Astrocyte (in vitro differentiated cells and primary cell): ENCODE measurements at regions not wholly inside any gene's neighbourhood (a gene's known extent, or its start where the extent isn't known, plus 50 kb on each side); places are given as distances from the start of the nearest gene placed in this dataset.

Experiments
- DNase-seq: peaks from one replicate; pipeline ENCODE4 v3.0.0-alpha.2; 2010; ENCODE audit warnings: low read depth
- FAIRE-seq: peaks from 2 replicates; lab custom pipeline; 2011; peaks lifted over from hg19 to GRCh38; lab: Jason Lieb, UNC
- H2AFZ ChIP-seq: 2 replicates; pipeline ENCODE4 v1.6.0; 2012; ENCODE audit warnings: low read depth, low read length, inconsistent platforms
- H3K27ac ChIP-seq: 2 replicates; pipeline ENCODE4 v1.5.1; 2011; ENCODE audit warnings: low read depth, low read length, inconsistent platforms
- H3K27me3 ChIP-seq: 2 replicates; pipeline ENCODE4 v1.6.0; 2011; ENCODE audit warnings: low read length, inconsistent platforms; ENCODE audit not compliant: insufficient read depth
- H3K36me3 ChIP-seq: 2 replicates; pipeline ENCODE4 v1.5.1; 2011; ENCODE audit warnings: low read length, inconsistent platforms; ENCODE audit not compliant: insufficient read depth
- H3K4me1 ChIP-seq: 2 replicates; pipeline ENCODE4 v1.5.1; 2011; ENCODE audit warnings: low read length, inconsistent platforms; ENCODE audit not compliant: insufficient read depth
- H3K4me2 ChIP-seq: 2 replicates; pipeline ENCODE4 v1.6.0; 2012; ENCODE audit warnings: low read length, inconsistent platforms
- H3K4me3 ChIP-seq: 2 replicates; pipeline ENCODE4 v1.5.1; 2011; ENCODE audit warnings: low read depth, mild to moderate bottlenecking, low read length, inconsistent platforms; ENCODE audit not compliant: insufficient read depth
- H3K79me2 ChIP-seq: 2 replicates; pipeline ENCODE4 v1.6.0; 2012; ENCODE audit warnings: mild to moderate bottlenecking, low read length, inconsistent platforms; ENCODE audit not compliant: insufficient read depth
- H3K9ac ChIP-seq: 2 replicates; pipeline ENCODE4 v1.6.0; 2012; ENCODE audit warnings: mild to moderate bottlenecking, low read length, inconsistent platforms
- H3K9me3 ChIP-seq: 2 replicates; pipeline ENCODE4 v1.5.1; 2012; ENCODE audit warnings: low read depth, mild to moderate bottlenecking, low read length, inconsistent platforms; ENCODE audit not compliant: insufficient read depth
- H4K20me1 ChIP-seq: 2 replicates; pipeline ENCODE4 v1.6.0; 2012; ENCODE audit warnings: low read length, inconsistent platforms; ENCODE audit not compliant: insufficient read depth
- H3K27ac Mint-ChIP-seq: one replicate; pipeline ENCODE4 v1.8.0; 2021; ENCODE audit warnings: mild to moderate bottlenecking, mixed read lengths; ENCODE audit not compliant: unreplicated experiment
- H3K27me3 Mint-ChIP-seq: one replicate; pipeline ENCODE4 v1.8.0; 2021; ENCODE audit warnings: low read depth, mixed read lengths; ENCODE audit not compliant: unreplicated experiment
- H3K36me3 Mint-ChIP-seq: one replicate; pipeline ENCODE4 v1.8.0; 2021; ENCODE audit warnings: low read depth, mixed read lengths; ENCODE audit not compliant: unreplicated experiment
- H3K4me1 Mint-ChIP-seq: one replicate; pipeline ENCODE4 v1.8.0; 2021; ENCODE audit warnings: low read depth, mixed read lengths; ENCODE audit not compliant: unreplicated experiment
- H3K4me3 Mint-ChIP-seq: one replicate; pipeline ENCODE4 v1.8.0; 2021; ENCODE audit warnings: mild to moderate bottlenecking, moderate library complexity, mixed read lengths; ENCODE audit not compliant: unreplicated experiment
- H3K9me3 Mint-ChIP-seq: one replicate; pipeline ENCODE4 v1.8.0; 2021; ENCODE audit warnings: mild to moderate bottlenecking, mixed read lengths; ENCODE audit not compliant: unreplicated experiment
- EZH2 ChIP-seq: IDR thresholded peaks from 2 replicates; pipeline ENCODE4 v1.6.1; 2012; ENCODE audit warnings: mild to moderate bottlenecking, low read length, inconsistent platforms; ENCODE audit not compliant: insufficient read depth
- TF ChIP-seq, protein P1 (sequence below): IDR thresholded peaks from 2 replicates; pipeline ENCODE4 v1.5.1; 2011; ENCODE audit warnings: low read depth, mild to moderate bottlenecking, inconsistent platforms, low read length, moderate library complexity; ENCODE audit not compliant: insufficient read depth

- Histone ChIP-seq H3K9ac (no peak overlapping the region), H3K36me3 (no peaks in the 10 kb centered on the region), H3K9me3 (no peaks in the 10 kb centered on the region), H2AFZ (no peak overlapping the region), H3K27ac (no peak overlapping the region), H3K79me2 (no peaks in the 10 kb centered on the region), H3K27me3 (peaks cover 3% of the 10 kb centered on the region), H3K4me2 (no peak overlapping the region), H3K4me3 (no peak overlapping the region), H4K20me1 (no peaks in the 10 kb centered on the region), H3K4me1 (no peaks in the 10 kb centered on the region)
- Mint-ChIP-seq H3K36me3 (no peaks in the 10 kb centered on the region), H3K4me1 (no peaks in the 10 kb centered on the region), H3K27me3 (peaks cover 20% of the 10 kb centered on the region), H3K27ac (no peak overlapping the region), H3K4me3 (no peak overlapping the region), H3K9me3 (no peaks in the 10 kb centered on the region)
- DNase-seq (no peak), FAIRE-seq (no peak)
- TF ChIP-seq, protein P1, sequence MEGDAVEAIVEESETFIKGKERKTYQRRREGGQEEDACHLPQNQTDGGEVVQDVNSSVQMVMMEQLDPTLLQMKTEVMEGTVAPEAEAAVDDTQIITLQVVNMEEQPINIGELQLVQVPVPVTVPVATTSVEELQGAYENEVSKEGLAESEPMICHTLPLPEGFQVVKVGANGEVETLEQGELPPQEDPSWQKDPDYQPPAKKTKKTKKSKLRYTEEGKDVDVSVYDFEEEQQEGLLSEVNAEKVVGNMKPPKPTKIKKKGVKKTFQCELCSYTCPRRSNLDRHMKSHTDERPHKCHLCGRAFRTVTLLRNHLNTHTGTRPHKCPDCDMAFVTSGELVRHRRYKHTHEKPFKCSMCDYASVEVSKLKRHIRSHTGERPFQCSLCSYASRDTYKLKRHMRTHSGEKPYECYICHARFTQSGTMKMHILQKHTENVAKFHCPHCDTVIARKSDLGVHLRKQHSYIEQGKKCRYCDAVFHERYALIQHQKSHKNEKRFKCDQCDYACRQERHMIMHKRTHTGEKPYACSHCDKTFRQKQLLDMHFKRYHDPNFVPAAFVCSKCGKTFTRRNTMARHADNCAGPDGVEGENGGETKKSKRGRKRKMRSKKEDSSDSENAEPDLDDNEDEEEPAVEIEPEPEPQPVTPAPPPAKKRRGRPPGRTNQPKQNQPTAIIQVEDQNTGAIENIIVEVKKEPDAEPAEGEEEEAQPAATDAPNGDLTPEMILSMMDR: no peak
- no peak for TF ChIP-seq EZH2
Measured at GRCh38 chr10:128697437-128697836, 571.2 kb upstream of the MKI67 start.

GRCh38 chr10:128701381-128701780, 575.2 kb upstream of the MKI67 start:
- H3K27me3 Mint-ChIP-seq: peaks cover 16% of the 10 kb centered on the region
- Histone ChIP-seq H3K79me2 (no peaks in the 10 kb centered on the region), H3K4me3 (no peak overlapping the region), H3K27me3 (no peaks in the 10 kb centered on the region), H3K36me3 (no peaks in the 10 kb centered on the region), H3K4me2 (no peak overlapping the region), H3K27ac (no peak overlapping the region), H4K20me1 (no peaks in the 10 kb centered on the region), H3K9me3 (no peaks in the 10 kb centered on the region), H2AFZ (no peak overlapping the region), H3K4me1 (no peaks in the 10 kb centered on the region), H3K9ac (no peak overlapping the region)
- no peaks in the 10 kb centered on the region for H3K4me1 Mint-ChIP-seq
- no peaks in the 10 kb centered on the region for H3K9me3 Mint-ChIP-seq
- DNase-seq (no peak), FAIRE-seq (no peak)
- H3K36me3 Mint-ChIP-seq: no peaks in the 10 kb centered on the region
- H3K27ac Mint-ChIP-seq: no peak overlapping the region
- no peak for TF ChIP-seq EZH2
- TF ChIP-seq, protein P1: no peak
- H3K4me3 Mint-ChIP-seq: no peak overlapping the region

- Mint-ChIP-seq H3K27me3 (peaks cover 14% of the 10 kb centered on the region), H3K4me3 (no peak overlapping the region), H3K27ac (no peak overlapping the region), H3K36me3 (no peaks in the 10 kb centered on the region), H3K9me3 (no peaks in the 10 kb centered on the region), H3K4me1 (no peaks in the 10 kb centered on the region)
- H3K4me1 ChIP-seq: no peaks in the 10 kb centered on the region
- TF ChIP-seq, protein P1: no peak
- TF ChIP-seq EZH2: no peak
- no peak overlapping the region for H3K9ac ChIP-seq
- H3K27ac ChIP-seq: no peak overlapping the region
- H3K4me2 ChIP-seq: no peak overlapping the region
- H3K27me3 ChIP-seq: no peaks in the 10 kb centered on the region
- FAIRE-seq (no peak), DNase-seq (no peak)
- no peaks in the 10 kb centered on the region for H3K9me3 ChIP-seq
- H2AFZ ChIP-seq: no peak overlapping the region
- no peak overlapping the region for H3K4me3 ChIP-seq
- no peaks in the 10 kb centered on the region for H4K20me1 ChIP-seq
- no peaks in the 10 kb centered on the region for H3K79me2 ChIP-seq
- no peaks in the 10 kb centered on the region for H3K36me3 ChIP-seq
Measured at GRCh38 chr10:128701837-128702236, 575.6 kb upstream of the MKI67 start.
